CD4-positive, alpha-beta memory T cell (primary cell): ENCODE measurements at regions not wholly inside any gene's neighbourhood (a gene's known extent, or its start where the extent isn't known, plus 50 kb on each side); places are given as distances from the start of the nearest gene placed in this dataset.

Experiments
- CTCF ChIA-PET: fragments of 350-600 bp; sonication (Branson Sonifier 250); formaldehyde crosslinking; loops from one replicate; lab custom pipeline; 2021; ENCODE audit warnings: inconsistent platforms; ENCODE audit not compliant: partially characterized antibody; lab: Charles Lee
- POLR2A ChIA-PET: fragments of 350-600 bp; sonication (Branson Sonifier 250); formaldehyde crosslinking; loops from one replicate; lab custom pipeline; 2021; ENCODE audit not compliant: partially characterized antibody; lab: Charles Lee
- DNase-seq, 5 donors: peaks; one replicate each; pipeline versions ENCODE4 v3.0.0 to v3.0.0-alpha.2; 2020 to 2022; ENCODE audit warnings: mixed read lengths in 1 of 5
- H3K27ac ChIP-seq: one replicate; pipeline ENCODE4 v1.7.0; 2013; ENCODE audit warnings: low read depth, low read length
- H3K27me3 ChIP-seq: 2 replicates; pipeline ENCODE4 v1.7.0; 2013; ENCODE audit warnings: mild to moderate bottlenecking, low read length, moderate library complexity; ENCODE audit not compliant: insufficient read depth
- H3K36me3 ChIP-seq: 2 replicates; pipeline ENCODE4 v1.7.0; 2013; ENCODE audit warnings: mild to moderate bottlenecking, low read length, moderate library complexity; ENCODE audit not compliant: insufficient read depth
- H3K4me1 ChIP-seq: 2 replicates; pipeline ENCODE4 v1.7.0; 2013; ENCODE audit warnings: mild to moderate bottlenecking, low read length, moderate library complexity; ENCODE audit not compliant: insufficient read depth
- H3K4me3 ChIP-seq, 2 donors: one replicate each; pipeline ENCODE4 v1.7.0; 2013; ENCODE audit warnings: low read length in 2 of 2, mild to moderate bottlenecking in 1 of 2
- H3K9me3 ChIP-seq, 2 donors: one replicate each; pipeline ENCODE4 v1.7.0; 2013; ENCODE audit warnings: low read length in 2 of 2, control low read depth in 1 of 2; ENCODE audit not compliant: control insufficient read depth in 1 of 2
- H3K27ac Mint-ChIP-seq, 7 donors: one replicate each; pipeline ENCODE4 v1.8.0; 2020 to 2021; ENCODE audit warnings: mixed read lengths in 7 of 7, mild to moderate bottlenecking in 6 of 7, inconsistent platforms in 3 of 7, moderate library complexity in 3 of 7
- H3K27me3 Mint-ChIP-seq, 2 donors: one replicate each; pipeline ENCODE4 v1.8.0; 2020 to 2021; ENCODE audit warnings: mixed read lengths in 2 of 2
- H3K36me3 Mint-ChIP-seq, 2 donors: one replicate each; pipeline ENCODE4 v1.8.0; 2020 to 2021; ENCODE audit warnings: mixed read lengths in 2 of 2, inconsistent platforms in 1 of 2, mild to moderate bottlenecking in 1 of 2
- H3K4me1 Mint-ChIP-seq, 4 donors: one replicate each; pipeline ENCODE4 v1.8.0; 2020 to 2021; ENCODE audit warnings: mixed read lengths in 4 of 4, mild to moderate bottlenecking in 1 of 4
- H3K4me3 Mint-ChIP-seq, 8 donors: one replicate each; pipeline ENCODE4 v1.8.0; 2020 to 2021; ENCODE audit warnings: mixed read lengths in 8 of 8, mild to moderate bottlenecking in 7 of 8, moderate library complexity in 6 of 8, inconsistent platforms in 3 of 8
- H3K9me3 Mint-ChIP-seq, 8 donors: one replicate each; pipeline ENCODE4 v1.8.0; 2020 to 2021; ENCODE audit warnings: mixed read lengths in 8 of 8, mild to moderate bottlenecking in 5 of 8, inconsistent platforms in 3 of 8, moderate library complexity in 1 of 8
- intact Hi-C: fragments of 100-400 bp; cut with micrococcal nuclease; formaldehyde crosslinking; loops from one replicate; pipeline ENCODE4 v1.15.1; 2023

DNA sequence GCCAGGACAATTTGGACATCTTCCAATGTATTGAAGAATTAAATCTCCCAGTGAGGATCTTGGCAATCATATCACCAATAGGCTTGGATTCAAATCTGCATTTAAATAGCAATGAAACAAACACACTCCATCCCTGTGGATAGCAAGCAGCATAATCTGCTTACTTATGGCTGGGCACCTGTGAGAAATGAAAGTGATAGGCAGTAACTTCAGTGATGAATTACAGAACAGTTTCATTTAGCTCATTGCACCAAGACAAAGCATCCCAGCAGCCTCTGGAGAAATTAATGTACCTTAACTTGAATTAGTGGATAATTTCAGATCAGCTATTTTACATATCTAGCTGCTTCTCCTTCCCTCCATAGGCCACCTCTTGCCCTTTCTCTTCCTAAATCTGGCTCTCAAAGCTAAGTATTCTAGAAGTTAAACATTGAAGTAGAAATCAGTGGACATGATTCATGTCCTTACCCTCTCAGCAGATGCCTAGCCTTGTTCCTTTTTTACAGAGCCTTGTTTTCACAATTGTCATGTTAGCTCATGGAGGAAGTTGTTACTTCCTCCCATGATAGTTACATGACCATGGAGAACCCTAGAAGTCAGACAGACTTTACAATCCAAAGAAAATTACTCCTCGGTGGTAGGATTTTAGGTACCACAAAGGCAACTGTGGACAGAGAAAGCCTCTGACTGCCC, 88.5 kb upstream of the TACR1 start:
- POLR2A ChIA-PET = no interaction called here
- Mint-ChIP-seq H3K4me1 (no peaks in the 10 kb centered on the region), H3K4me3 (no peak overlapping the region), H3K27me3 (peaks cover 6 to 21% of the 10 kb centered on the region in 2 donors), H3K27ac (no peak overlapping the region), H3K9me3 (peaks cover 0 to 6% (median 1%) of the 10 kb centered on the region in 8 donors), H3K36me3 (no peaks in the 10 kb centered on the region)
- no peaks in the 10 kb centered on the region for H3K4me1 ChIP-seq
- no peaks in the 10 kb centered on the region for H3K36me3 ChIP-seq
- no peaks in the 10 kb centered on the region for H3K9me3 ChIP-seq
- H3K27ac ChIP-seq = no peak overlapping the region
- no peak overlapping the region for H3K4me3 ChIP-seq
- DNase-seq = no peak
- intact Hi-C loops = no loop called here
- H3K27me3 ChIP-seq = no peaks in the 10 kb centered on the region
- CTCF ChIA-PET = no interaction called here

DNA sequence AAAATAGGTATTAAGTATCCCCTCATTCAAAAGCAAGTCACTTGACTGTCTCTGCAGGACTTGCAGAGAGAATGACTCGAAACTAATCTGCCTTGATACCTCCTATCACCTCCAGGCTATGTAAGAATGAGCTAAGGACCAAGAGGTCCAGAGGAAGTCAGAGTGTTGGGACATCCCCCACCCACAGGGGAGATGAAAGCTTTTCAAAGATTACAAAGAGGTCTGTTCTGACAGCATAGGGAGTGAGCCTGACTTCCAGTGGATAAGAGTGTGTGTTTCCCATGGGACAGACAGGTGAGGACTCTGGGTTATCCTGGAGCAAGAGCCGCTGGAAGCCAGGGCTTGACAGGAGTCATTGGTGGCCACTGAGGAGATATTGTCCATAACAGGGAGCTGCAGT, 85.0 kb upstream of the TACR1 start:
- no peak overlapping the region for H3K27ac ChIP-seq
- H3K9me3 Mint-ChIP-seq = peaks cover 0 to 6% (median 0%) of the 10 kb centered on the region in 8 donors
- H3K4me3 Mint-ChIP-seq = no peak overlapping the region
- no peaks in the 10 kb centered on the region for H3K9me3 ChIP-seq
- DNase-seq = no peak
- H3K4me1 Mint-ChIP-seq = no peaks in the 10 kb centered on the region
- no peaks in the 10 kb centered on the region for H3K36me3 ChIP-seq
- H3K36me3 Mint-ChIP-seq = no peaks in the 10 kb centered on the region
- no peaks in the 10 kb centered on the region for H3K27me3 ChIP-seq
- H3K27me3 Mint-ChIP-seq = peaks cover 6 to 18% of the 10 kb centered on the region in 2 donors
- no peaks in the 10 kb centered on the region for H3K4me1 ChIP-seq
- ChIA-PET CTCF (no interaction called here), POLR2A (no interaction called here)
- H3K4me3 ChIP-seq = no peak overlapping the region
- no peak overlapping the region for H3K27ac Mint-ChIP-seq
- intact Hi-C loops = no loop called here

DNA sequence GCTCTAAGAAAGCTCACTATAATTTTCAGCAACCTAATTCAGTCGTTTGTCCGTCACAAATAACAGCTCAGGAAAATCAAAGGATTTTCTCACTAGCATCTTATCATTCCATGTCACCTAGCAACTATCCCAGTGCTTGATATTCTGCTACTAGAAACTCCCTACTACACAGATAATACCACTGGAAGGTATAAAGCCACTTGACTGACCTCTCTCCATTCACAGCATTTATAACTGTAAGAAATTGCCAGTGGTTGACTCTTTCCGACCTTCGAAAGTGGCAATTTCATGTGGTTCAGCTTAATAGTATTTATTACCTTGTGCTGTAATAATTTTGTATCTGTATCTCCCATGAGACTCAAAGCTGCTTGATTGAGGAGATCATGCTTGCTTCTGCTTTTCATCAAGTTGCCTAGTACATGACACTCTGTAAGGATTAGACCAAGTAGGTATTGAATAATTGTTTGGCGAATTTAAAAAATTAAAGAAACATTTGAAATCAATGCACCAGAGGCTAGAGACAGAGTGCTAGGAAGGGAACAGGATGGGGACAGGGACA, 79.6 kb upstream of the TACR1 start:
- H3K27ac Mint-ChIP-seq = no peak overlapping the region
- DNase-seq = no peak
- Histone ChIP-seq H3K27me3 (no peaks in the 10 kb centered on the region), H3K36me3 (no peaks in the 10 kb centered on the region), H3K27ac (no peak overlapping the region), H3K4me3 (no peak overlapping the region), H3K9me3 (no peaks in the 10 kb centered on the region), H3K4me1 (no peaks in the 10 kb centered on the region)
- POLR2A ChIA-PET = no interaction called here
- H3K9me3 Mint-ChIP-seq = peaks cover 0 to 12% (median 3%) of the 10 kb centered on the region in 8 donors
- CTCF ChIA-PET = no interaction called here
- no peaks in the 10 kb centered on the region for H3K4me1 Mint-ChIP-seq
- H3K27me3 Mint-ChIP-seq = peaks cover 2 to 9% of the 10 kb centered on the region in 2 donors
- no peaks in the 10 kb centered on the region for H3K36me3 Mint-ChIP-seq
- H3K4me3 Mint-ChIP-seq = no peak overlapping the region
- intact Hi-C loops = no loop called here

DNA sequence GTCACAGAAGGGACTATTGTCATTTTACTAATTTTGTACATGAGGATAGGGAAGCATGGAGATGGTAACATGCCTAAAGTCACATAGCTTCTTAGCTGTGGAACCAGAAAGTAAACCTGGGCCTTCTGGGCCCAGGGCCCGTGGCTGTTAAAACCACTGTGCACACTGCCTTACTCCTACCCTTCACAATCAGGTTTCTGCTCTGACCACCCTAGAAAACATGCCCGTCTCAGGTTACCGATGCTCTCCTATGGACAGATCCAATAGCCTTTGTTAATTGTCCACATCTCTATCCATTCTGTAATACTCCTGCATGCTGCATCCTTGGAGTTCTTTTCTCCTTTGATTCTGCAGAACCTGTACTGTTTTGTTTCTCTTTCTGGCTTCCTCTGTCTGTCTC, 79.0 kb upstream of the TACR1 start:
- ChIA-PET CTCF (no interaction called here), POLR2A (no interaction called here)
- Histone ChIP-seq H3K27me3 (no peaks in the 10 kb centered on the region), H3K9me3 (no peaks in the 10 kb centered on the region), H3K4me1 (no peaks in the 10 kb centered on the region), H3K27ac (no peak overlapping the region), H3K4me3 (no peak overlapping the region), H3K36me3 (no peaks in the 10 kb centered on the region)
- Mint-ChIP-seq H3K27ac (no peak overlapping the region), H3K4me1 (no peaks in the 10 kb centered on the region), H3K4me3 (no peak overlapping the region), H3K27me3 (peaks cover 0 to 9% of the 10 kb centered on the region in 2 donors), H3K9me3 (peaks cover 0 to 17% (median 4%) of the 10 kb centered on the region in 8 donors), H3K36me3 (no peaks in the 10 kb centered on the region)
- intact Hi-C loops = no loop called here
- DNase-seq = no peak

DNA sequence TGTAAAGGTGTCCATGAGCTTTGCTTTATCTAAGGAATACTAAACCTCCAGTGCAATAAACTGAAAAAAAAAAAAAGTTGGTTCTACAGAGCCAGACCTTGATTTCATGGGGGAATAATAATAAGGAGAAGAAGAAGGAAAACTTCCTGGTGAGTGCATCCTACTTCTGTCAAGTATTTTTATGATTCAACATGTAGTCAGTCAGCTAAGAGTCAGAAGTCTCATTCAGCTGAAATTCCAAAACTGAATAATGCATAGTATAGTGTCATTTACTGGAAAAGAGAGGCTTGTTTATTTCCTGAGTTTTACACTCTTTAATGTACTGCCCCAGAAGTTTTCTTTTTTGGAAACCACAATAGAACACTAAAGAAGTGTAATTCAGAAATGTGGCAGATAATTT, 77.8 kb upstream of the TACR1 start:
- Histone ChIP-seq H3K4me1 (no peaks in the 10 kb centered on the region), H3K36me3 (no peaks in the 10 kb centered on the region), H3K27ac (no peak overlapping the region), H3K4me3 (no peak overlapping the region), H3K9me3 (no peaks in the 10 kb centered on the region), H3K27me3 (no peaks in the 10 kb centered on the region)
- Mint-ChIP-seq H3K9me3 (peaks cover 0 to 22% (median 8%) of the 10 kb centered on the region in 8 donors), H3K36me3 (no peaks in the 10 kb centered on the region), H3K4me3 (no peak overlapping the region), H3K27me3 (peaks cover 0 to 10% of the 10 kb centered on the region in 2 donors), H3K27ac (no peak overlapping the region), H3K4me1 (no peaks in the 10 kb centered on the region)
- POLR2A ChIA-PET = no interaction called here
- intact Hi-C loops = no loop called here
- CTCF ChIA-PET = no interaction called here
- no peak for DNase-seq

DNA sequence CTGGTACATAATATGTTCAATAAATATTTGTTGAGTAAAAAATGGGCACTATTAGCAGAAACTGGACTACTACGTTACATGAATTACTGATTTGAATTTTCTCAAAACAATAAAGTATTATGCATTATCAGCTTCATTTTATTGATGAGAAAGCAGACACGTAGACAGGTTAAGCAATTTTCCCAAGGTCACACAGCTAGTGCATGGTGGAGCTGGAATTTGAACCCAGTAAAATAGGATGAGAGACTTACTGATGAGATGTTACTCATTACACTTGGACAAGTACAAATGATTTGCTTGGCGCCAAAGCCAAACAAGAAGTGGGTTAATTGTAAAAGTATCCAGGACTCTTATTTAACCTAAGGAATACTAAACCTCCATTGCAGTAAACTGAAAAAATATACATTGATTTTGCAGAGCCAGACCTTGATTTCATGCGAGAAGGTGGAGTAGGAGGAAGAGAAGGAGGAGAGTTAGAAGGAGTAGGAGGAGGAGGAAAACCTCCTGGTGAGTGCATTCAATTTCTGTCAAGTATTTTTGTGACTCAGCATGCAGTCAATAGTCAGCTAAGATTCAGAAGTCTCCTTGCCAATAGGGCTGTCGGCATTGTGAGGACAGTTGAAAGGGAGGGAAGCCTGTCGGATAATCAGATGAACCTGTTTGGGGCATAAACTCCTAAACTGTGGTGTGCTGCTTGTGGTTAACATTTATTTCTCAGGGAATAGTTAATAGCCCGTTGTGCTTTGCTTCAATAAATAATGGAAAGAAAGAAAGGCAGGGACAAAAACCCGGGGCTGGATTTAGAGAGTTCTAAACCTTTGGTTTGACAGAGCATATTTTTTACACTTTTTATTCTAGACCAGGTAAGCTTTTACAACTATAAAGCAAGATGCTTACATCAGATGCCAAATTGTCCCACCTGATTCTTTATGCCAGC, 77.0 kb upstream of the TACR1 start:
- POLR2A ChIA-PET = no interaction called here
- no peaks in the 10 kb centered on the region for H3K36me3 Mint-ChIP-seq

DNA sequence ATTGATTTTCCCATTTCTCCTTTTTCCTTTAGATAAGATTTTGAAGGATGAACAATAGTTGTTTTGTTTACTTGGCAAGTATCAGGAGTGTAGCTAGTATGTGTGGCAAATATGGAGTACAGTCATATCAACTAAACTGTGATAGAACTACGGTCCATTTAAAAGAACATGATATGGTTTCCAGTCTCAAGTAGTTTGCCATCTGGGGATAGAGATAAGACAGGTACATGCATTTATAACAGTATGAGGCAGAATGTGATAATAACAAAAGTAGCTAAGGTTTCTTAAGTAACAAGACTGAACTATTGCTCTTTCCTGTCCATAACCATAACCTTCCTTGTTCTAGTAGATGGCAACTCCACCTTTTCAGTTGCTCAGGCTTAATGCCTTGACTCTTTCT, 75.6 kb upstream of the TACR1 start:
- no peak overlapping the region for H3K4me3 Mint-ChIP-seq
- Histone ChIP-seq H3K27ac (no peak overlapping the region), H3K36me3 (no peaks in the 10 kb centered on the region), H3K4me3 (no peak overlapping the region), H3K9me3 (no peaks in the 10 kb centered on the region), H3K27me3 (no peaks in the 10 kb centered on the region), H3K4me1 (no peaks in the 10 kb centered on the region)
- DNase-seq = no peak
- no peaks in the 10 kb centered on the region for H3K4me1 Mint-ChIP-seq
- ChIA-PET POLR2A (no interaction called here), CTCF (no interaction called here)
- no peak overlapping the region for H3K27ac Mint-ChIP-seq
- peaks cover 0 to 22% (median 10%) of the 10 kb centered on the region in 8 donors for H3K9me3 Mint-ChIP-seq
- H3K27me3 Mint-ChIP-seq = peaks cover 0 to 12% of the 10 kb centered on the region in 2 donors
- no peaks in the 10 kb centered on the region for H3K36me3 Mint-ChIP-seq
- intact Hi-C loops = no loop called here

More for the DNA sequence above, 77.0 kb upstream of the TACR1 start:
- peaks cover 0 to 22% (median 9%) of the 10 kb centered on the region in 8 donors for H3K9me3 Mint-ChIP-seq
- no peaks in the 10 kb centered on the region for H3K4me1 ChIP-seq
- H3K27ac Mint-ChIP-seq = no peak overlapping the region
- no peaks in the 10 kb centered on the region for H3K36me3 ChIP-seq
- H3K27me3 Mint-ChIP-seq = peaks cover 0 to 12% of the 10 kb centered on the region in 2 donors
- intact Hi-C loops = no loop called here
- DNase-seq = no peak
- no peak overlapping the region for H3K4me3 ChIP-seq
- no peak overlapping the region for H3K27ac ChIP-seq
- H3K9me3 ChIP-seq = no peaks in the 10 kb centered on the region
- no peak overlapping the region for H3K4me3 Mint-ChIP-seq
- no peaks in the 10 kb centered on the region for H3K27me3 ChIP-seq
- H3K4me1 Mint-ChIP-seq = no peaks in the 10 kb centered on the region
- CTCF ChIA-PET = no interaction called here
